Natural killer cell (primary cell): ENCODE measurements at regions not wholly inside any gene's neighbourhood (a gene's known extent, or its start where the extent isn't known, plus 50 kb on each side); places are given as distances from the start of the nearest gene placed in this dataset.

ENCODE experiments used
- ATAC-seq, 3 donors: fragments of 150-1000 bp in 2 of 3; fragments of 200-7000 bp in 1 of 3; cut with Tn5 transposase; 1 replicate in 1 of 3; 2 replicates in 2 of 3; pipeline ENCODE4 v1.10.0; 2021; ENCODE audit warnings: mild to moderate bottlenecking in 2 of 3, moderate library complexity in 2 of 3
- DNase-seq, 2 donors: peaks; one replicate each; pipeline versions ENCODE4 v3.0.0 to v3.0.0-alpha.2; 2013 to 2021; ENCODE audit warnings: mixed read lengths in 1 of 2
- H3K27ac ChIP-seq: one replicate; pipeline ENCODE4 v1.5.1; 2013; ENCODE audit warnings: mild to moderate bottlenecking, low read length
- H3K27me3 ChIP-seq: one replicate; pipeline ENCODE4 v1.6.1; 2013; ENCODE audit warnings: low read length; ENCODE audit not compliant: control insufficient read depth, insufficient read depth
- H3K36me3 ChIP-seq: one replicate; pipeline ENCODE4 v1.6.1; 2013; ENCODE audit warnings: low read length; ENCODE audit not compliant: control insufficient read depth, insufficient read depth
- H3K4me1 ChIP-seq: one replicate; pipeline ENCODE4 v1.6.1; 2013; ENCODE audit warnings: low read length; ENCODE audit not compliant: control insufficient read depth, insufficient read depth
- H3K4me3 ChIP-seq: one replicate; pipeline ENCODE4 v1.5.1; 2013; ENCODE audit warnings: low read length
- H3K9me3 ChIP-seq: one replicate; pipeline ENCODE4 v1.6.1; 2013; ENCODE audit warnings: low read length; ENCODE audit not compliant: control insufficient read depth, insufficient read depth
- H3K27ac Mint-ChIP-seq, 2 donors: one replicate each; pipeline ENCODE4 v1.8.0; 2022; ENCODE audit warnings: mild to moderate bottlenecking in 2 of 2, mixed read lengths in 2 of 2, moderate library complexity in 1 of 2
- H3K27me3 Mint-ChIP-seq, 2 donors: one replicate each; pipeline ENCODE4 v1.8.0; 2022; ENCODE audit warnings: low read depth in 2 of 2, mixed read lengths in 2 of 2
- H3K36me3 Mint-ChIP-seq: one replicate; pipeline ENCODE4 v1.8.0; 2022; ENCODE audit warnings: mixed read lengths
- H3K4me1 Mint-ChIP-seq, 2 donors: one replicate each; pipeline ENCODE4 v1.8.0; 2022; ENCODE audit warnings: mixed read lengths in 2 of 2
- H3K4me3 Mint-ChIP-seq: one replicate; pipeline ENCODE4 v1.8.0; 2022; ENCODE audit warnings: mild to moderate bottlenecking, moderate library complexity, mixed read lengths
- H3K9me3 Mint-ChIP-seq, 2 donors: one replicate each; pipeline ENCODE4 v1.8.0; 2022; ENCODE audit warnings: mixed read lengths in 2 of 2
- CTCF ChIP-seq: fragments of 200-600 bp; IDR thresholded peaks from one replicate; pipeline ENCODE4 v1.8.0; 2022; ENCODE audit warnings: antibody characterized with exemption
- WGBS: methylation state at CpG from one replicate; pipeline ENCODE4 v1.1.7; 2013; ENCODE audit warnings: missing lambda C conversion rate; ENCODE audit not compliant: insufficient coverage; 5-methylcytosine and 5-hydroxymethylcytosine counted together
- intact Hi-C: fragments of 100-400 bp; cut with micrococcal nuclease; formaldehyde crosslinking; loops from one replicate; pipeline ENCODE4 v1.14.2; 2022

- Mint-ChIP-seq H3K36me3 (no peaks in the 10 kb centered on the region), H3K27me3 (no peaks in the 10 kb centered on the region), H3K9me3 (no peaks in the 10 kb centered on the region), H3K4me3 (peak overlapping the region; percentile 87), H3K4me1 (peaks cover 50 to 56% of the 10 kb centered on the region in 2 donors), H3K27ac (peak overlapping the region; percentile 89 to 90)
- intact Hi-C loops, result loop anchor here (10.0 kb wide), 3 partner anchors 45 to 765 kb away; no protein-coding TSS in a partner anchor
- peak; percentile 43 to 46 (median 45) for ATAC-seq
- Histone ChIP-seq H3K27ac (peak overlapping the region; percentile 29), H3K27me3 (no peaks in the 10 kb centered on the region), H3K9me3 (no peaks in the 10 kb centered on the region), H3K4me1 (peaks cover 5% of the 10 kb centered on the region), H3K36me3 (no peaks in the 10 kb centered on the region), H3K4me3 (peak overlapping the region; percentile 11)
- TF ChIP-seq CTCF, result no peak
- 4% methylated on average over 8 of the region's 9 CpGs for WGBS
- DNase-seq, result peak in 1 of 2 donors; percentile 70
These were observed 291.2 kb downstream of the PTPRC start for GRCh38 chr1:198929961-198930599.

- DNase-seq (peak in 1 of 2 donors; percentile 28), ATAC-seq (no peak)
- Mint-ChIP-seq H3K4me3 (peak overlapping the region; percentile 92), H3K4me1 (peaks cover 38% of the 10 kb centered on the region in 2 donors), H3K27me3 (no peaks in the 10 kb centered on the region), H3K27ac (no peak overlapping the region), H3K9me3 (no peaks in the 10 kb centered on the region), H3K36me3 (no peaks in the 10 kb centered on the region)
- H3K36me3 ChIP-seq, result no peaks in the 10 kb centered on the region
- H3K4me3 ChIP-seq, result peak overlapping the region; percentile 15
- no peak for TF ChIP-seq CTCF
- H3K27ac ChIP-seq, result peak overlapping the region; percentile 44
- intact Hi-C loops, result loop anchor here (10.0 kb wide), 3 partner anchors 48 to 768 kb away; no protein-coding TSS in a partner anchor
- H3K4me1 ChIP-seq, result peaks cover 5% of the 10 kb centered on the region
- H3K9me3 ChIP-seq, result no peaks in the 10 kb centered on the region
- H3K27me3 ChIP-seq, result no peaks in the 10 kb centered on the region
- 26% methylated on average over 6 of the region's 6 CpGs for WGBS
These were observed 293.6 kb downstream of the PTPRC start for GRCh38 chr1:198932351-198932991.

- Histone ChIP-seq H3K9me3 (no peaks in the 10 kb centered on the region), H3K36me3 (no peaks in the 10 kb centered on the region), H3K27me3 (no peaks in the 10 kb centered on the region), H3K4me3 (peak overlapping the region; percentile 53), H3K4me1 (peaks cover 5% of the 10 kb centered on the region), H3K27ac (peak overlapping the region; percentile 53)
- Mint-ChIP-seq H3K36me3 (no peaks in the 10 kb centered on the region), H3K4me3 (no peak overlapping the region), H3K27ac (no peak overlapping the region), H3K27me3 (no peaks in the 10 kb centered on the region), H3K9me3 (no peaks in the 10 kb centered on the region), H3K4me1 (peaks cover 34 to 42% of the 10 kb centered on the region in 2 donors)
- no peak for TF ChIP-seq CTCF
- 31% methylated on average over 2 of the region's 5 CpGs for WGBS
- ATAC-seq (no peak), DNase-seq (no peak)
- intact Hi-C loops, result loop anchor here (1.0 to 10.0 kb wide), 5 partner anchors 8 to 769 kb away; no protein-coding TSS in a partner anchor
These were observed 294.8 kb downstream of the PTPRC start for GRCh38 chr1:198933515-198934222.
